ENCODE measurements at regions not wholly inside any gene's neighbourhood (a gene's known extent, or its start where the extent isn't known, plus 50 kb on each side); places are given as distances from the start of the nearest gene placed in this dataset.

DNA sequence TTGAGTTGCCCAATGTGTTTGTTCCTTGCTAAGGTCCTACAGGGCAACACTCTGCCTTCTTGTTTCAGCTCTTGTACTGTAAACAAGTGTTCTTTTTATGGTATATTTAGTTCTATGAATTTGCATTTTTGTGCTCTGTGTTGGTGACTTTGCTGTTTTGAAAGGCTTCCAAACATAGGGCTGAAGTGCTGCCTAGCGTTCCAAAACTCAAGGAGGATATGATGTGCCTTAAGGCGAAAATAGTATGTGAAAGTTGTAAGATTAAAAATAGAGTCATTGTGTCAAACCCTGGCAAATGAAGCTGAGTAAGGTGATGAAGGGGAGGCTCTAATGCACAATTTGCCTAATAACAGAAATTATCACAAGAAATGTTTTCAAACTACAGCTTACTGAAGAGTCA is 372.7 kb upstream of the TOM1L1 start:
- Mint-ChIP-seq H3K9me3 (ENCODE audit: insufficient read depth) (peaks cover 3% of the 10 kb centered on the region), H3K27ac (no peak overlapping the region), H3K27me3 (no peaks in the 10 kb centered on the region), H3K4me3 (no peak overlapping the region), H3K4me1 (no peaks in the 10 kb centered on the region)
- no peaks in the 10 kb centered on the region for H3K36me3 ChIP-seq (replicated peaks in 1 of 2; ENCODE audit: control extremely low read depth in 1 of 2, control insufficient read depth in 1 of 2, extremely low read depth in 1 of 2, insufficient read depth in 2 of 2, low read length in 1 of 2)
- no peak overlapping the region for H3K9ac ChIP-seq (ENCODE audit: low read length)
- no peak overlapping the region for H3K4me3 ChIP-seq (ENCODE audit: control extremely low read depth in 1 of 5, extremely low read depth in 1 of 5, insufficient read depth in 1 of 5, low read depth in 2 of 5, low read length in 4 of 5)
- no peaks in the 10 kb centered on the region for H3K27me3 ChIP-seq (replicated peaks in 1 of 4; ENCODE audit: control extremely low read depth in 1 of 4, control insufficient read depth in 3 of 4, insufficient read depth in 4 of 4, low read length in 3 of 4)
- no peaks in the 10 kb centered on the region for H3K4me1 ChIP-seq (ENCODE audit: control insufficient read depth in 2 of 2, insufficient read depth in 2 of 2, low read length in 2 of 2)
- no peak overlapping the region for H2AFZ ChIP-seq (ENCODE audit: insufficient read depth, low read depth, low read length, poor library complexity, severe bottlenecking)
- no peak for ATAC-seq (ENCODE audit: low read depth)
- no peak for TF ChIP-seq EZH2 (IDR thresholded peaks at IDR 0.05; ENCODE audit: borderline replicate concordance, insufficient read depth, low read depth, low read length, poor library complexity, severe bottlenecking)
- TF ChIP-seq, protein P1, sequence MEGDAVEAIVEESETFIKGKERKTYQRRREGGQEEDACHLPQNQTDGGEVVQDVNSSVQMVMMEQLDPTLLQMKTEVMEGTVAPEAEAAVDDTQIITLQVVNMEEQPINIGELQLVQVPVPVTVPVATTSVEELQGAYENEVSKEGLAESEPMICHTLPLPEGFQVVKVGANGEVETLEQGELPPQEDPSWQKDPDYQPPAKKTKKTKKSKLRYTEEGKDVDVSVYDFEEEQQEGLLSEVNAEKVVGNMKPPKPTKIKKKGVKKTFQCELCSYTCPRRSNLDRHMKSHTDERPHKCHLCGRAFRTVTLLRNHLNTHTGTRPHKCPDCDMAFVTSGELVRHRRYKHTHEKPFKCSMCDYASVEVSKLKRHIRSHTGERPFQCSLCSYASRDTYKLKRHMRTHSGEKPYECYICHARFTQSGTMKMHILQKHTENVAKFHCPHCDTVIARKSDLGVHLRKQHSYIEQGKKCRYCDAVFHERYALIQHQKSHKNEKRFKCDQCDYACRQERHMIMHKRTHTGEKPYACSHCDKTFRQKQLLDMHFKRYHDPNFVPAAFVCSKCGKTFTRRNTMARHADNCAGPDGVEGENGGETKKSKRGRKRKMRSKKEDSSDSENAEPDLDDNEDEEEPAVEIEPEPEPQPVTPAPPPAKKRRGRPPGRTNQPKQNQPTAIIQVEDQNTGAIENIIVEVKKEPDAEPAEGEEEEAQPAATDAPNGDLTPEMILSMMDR (IDR thresholded peaks at IDR 0.05): no peak
- no peaks in the 10 kb centered on the region for H3K79me2 ChIP-seq (ENCODE audit: control insufficient read depth, insufficient read depth, low read length)
- CTCF ChIA-PET: no interaction called here
- intact Hi-C loops (cut with micrococcal nuclease): no loop called here
- WGBS (ENCODE audit: insufficient coverage): 14% methylated on average over 1 of the region's 2 CpGs
- H4K20me1 ChIP-seq (ENCODE audit: control insufficient read depth, insufficient read depth, low read length, poor library complexity, severe bottlenecking): no peaks in the 10 kb centered on the region
- no peak overlapping the region for H3K27ac ChIP-seq (ENCODE audit: low read length in 2 of 2)
- H3K9me3 ChIP-seq (ENCODE audit: control extremely low read depth in 1 of 3, control insufficient read depth in 2 of 3, insufficient read depth in 1 of 3, low read length in 2 of 3): no peaks in the 10 kb centered on the region
- H3K4me2 ChIP-seq (replicated peaks; ENCODE audit: low read depth, low read length, poor library complexity, severe bottlenecking): no peak overlapping the region
- POLR2A ChIA-PET: no interaction called here
- no peak for DNase-seq

DNA sequence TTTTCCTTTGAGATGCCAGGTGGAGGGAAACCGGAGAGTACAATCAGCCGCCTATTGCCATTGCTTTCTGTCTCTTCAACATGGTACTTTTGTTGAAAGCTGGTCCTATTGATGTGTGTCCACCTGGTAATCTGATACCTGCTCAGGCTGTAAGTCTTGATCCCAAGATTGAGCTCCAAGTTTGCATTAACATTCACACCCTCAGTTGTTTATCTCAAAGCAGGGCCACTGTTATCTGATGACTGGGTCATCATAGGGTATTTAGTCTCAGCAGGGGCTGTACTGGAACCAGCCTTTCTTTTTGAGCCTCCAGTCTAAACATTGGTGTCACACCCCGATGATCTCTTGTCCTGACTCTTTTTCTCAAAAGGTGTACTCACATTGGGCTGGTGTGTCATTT is 370.3 kb upstream of the TOM1L1 start:
- POLR2A ChIA-PET: no interaction called here
- no peak overlapping the region for H2AFZ ChIP-seq (ENCODE audit: insufficient read depth, low read depth, low read length, poor library complexity, severe bottlenecking)
- H3K4me1 Mint-ChIP-seq: no peaks in the 10 kb centered on the region
- H3K79me2 ChIP-seq (ENCODE audit: control insufficient read depth, insufficient read depth, low read length): no peaks in the 10 kb centered on the region
- CTCF ChIA-PET: no interaction called here
- WGBS (ENCODE audit: insufficient coverage): 88% methylated on average over 2 of the region's 3 CpGs
- H3K27me3 ChIP-seq (replicated peaks in 1 of 4; ENCODE audit: control extremely low read depth in 1 of 4, control insufficient read depth in 3 of 4, insufficient read depth in 4 of 4, low read length in 3 of 4): no peaks in the 10 kb centered on the region
- intact Hi-C loops (cut with micrococcal nuclease): no loop called here
- H3K4me3 Mint-ChIP-seq: no peak overlapping the region
- no peaks in the 10 kb centered on the region for H4K20me1 ChIP-seq (ENCODE audit: control insufficient read depth, insufficient read depth, low read length, poor library complexity, severe bottlenecking)
- no peak overlapping the region for H3K4me3 ChIP-seq (ENCODE audit: control extremely low read depth in 1 of 5, extremely low read depth in 1 of 5, insufficient read depth in 1 of 5, low read depth in 2 of 5, low read length in 4 of 5)
- no peak overlapping the region for H3K27ac Mint-ChIP-seq
- ATAC-seq (ENCODE audit: low read depth) (no peak), DNase-seq (no peak)
- H3K27me3 Mint-ChIP-seq: no peaks in the 10 kb centered on the region
- no peak overlapping the region for H3K9ac ChIP-seq (ENCODE audit: low read length)
- no peak overlapping the region for H3K4me2 ChIP-seq (replicated peaks; ENCODE audit: low read depth, low read length, poor library complexity, severe bottlenecking)
- H3K36me3 ChIP-seq (replicated peaks in 1 of 2; ENCODE audit: control extremely low read depth in 1 of 2, control insufficient read depth in 1 of 2, extremely low read depth in 1 of 2, insufficient read depth in 2 of 2, low read length in 1 of 2): no peaks in the 10 kb centered on the region
- no peak overlapping the region for H3K27ac ChIP-seq (ENCODE audit: low read length in 2 of 2)
- TF ChIP-seq, protein P1 (IDR thresholded peaks at IDR 0.05): no peak
- TF ChIP-seq EZH2 (IDR thresholded peaks at IDR 0.05; ENCODE audit: borderline replicate concordance, insufficient read depth, low read depth, low read length, poor library complexity, severe bottlenecking): no peak
- no peaks in the 10 kb centered on the region for H3K9me3 ChIP-seq (ENCODE audit: control extremely low read depth in 1 of 3, control insufficient read depth in 2 of 3, insufficient read depth in 1 of 3, low read length in 2 of 3)
- peaks cover 3% of the 10 kb centered on the region for H3K9me3 Mint-ChIP-seq (ENCODE audit: insufficient read depth)
- no peaks in the 10 kb centered on the region for H3K4me1 ChIP-seq (ENCODE audit: control insufficient read depth in 2 of 2, insufficient read depth in 2 of 2, low read length in 2 of 2)
